GM19452 (cell line): ENCODE measurements at regions not wholly inside any gene's neighbourhood (a gene's known extent, or its start where the extent isn't known, plus 50 kb on each side); places are given as distances from the start of the nearest gene placed in this dataset.

Source experiments
- ATAC-seq: cut with Tn5 transposase; IDR thresholded peaks from one replicate; pipeline ENCODE4 v1.9.1; 2021; ENCODE audit not compliant: unreplicated experiment

GRCh38 chrX:22650691-22651090, 349.1 kb upstream of the DDX53 start:
- ATAC-seq = no peak

GRCh38 chrX:22652596-22652995, 347.2 kb upstream of the DDX53 start:
- no peak for ATAC-seq

- ATAC-seq = no peak
Observed at GRCh38 chrX:22660756-22661155, 339.0 kb upstream of the DDX53 start.

DNA sequence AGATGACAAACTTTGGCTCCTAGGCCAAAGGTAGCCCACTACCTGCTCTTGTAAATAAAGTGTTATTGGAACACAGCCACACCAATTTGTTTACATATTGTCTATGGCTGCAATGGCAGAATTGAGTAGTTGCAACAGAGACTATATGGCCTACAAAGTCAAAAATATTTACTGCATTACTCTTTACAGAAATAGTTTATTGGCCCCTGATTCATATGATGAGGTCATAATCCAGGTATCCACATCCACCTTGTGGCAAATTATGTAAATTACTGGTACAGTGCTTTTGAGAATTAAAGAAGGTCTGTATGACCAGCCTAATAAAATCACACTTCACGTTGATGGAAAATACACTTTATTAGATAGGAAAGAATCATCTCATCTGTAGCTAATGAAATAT, 337.0 kb upstream of the DDX53 start:
- ATAC-seq = no peak

DNA sequence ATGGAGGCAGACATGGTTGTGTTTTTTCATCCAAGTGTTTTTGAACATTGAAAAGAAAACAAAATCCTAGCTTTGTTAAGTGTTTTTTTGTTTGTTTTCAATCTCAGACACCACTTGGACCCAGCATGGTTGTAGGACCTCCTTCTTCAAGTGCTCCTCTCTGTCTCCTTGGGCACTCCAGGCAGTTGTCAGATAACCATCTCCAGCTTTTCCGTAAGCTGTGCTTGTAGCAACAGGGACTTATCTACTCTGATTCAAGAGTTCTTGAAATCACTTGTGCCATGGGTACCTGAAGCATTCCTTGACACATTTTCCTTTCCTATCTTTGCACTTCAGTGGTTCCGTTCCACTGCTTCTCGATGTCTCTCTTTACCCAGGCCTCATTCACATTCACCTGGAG, 334.9 kb upstream of the DDX53 start:
- ATAC-seq = no peak

DNA sequence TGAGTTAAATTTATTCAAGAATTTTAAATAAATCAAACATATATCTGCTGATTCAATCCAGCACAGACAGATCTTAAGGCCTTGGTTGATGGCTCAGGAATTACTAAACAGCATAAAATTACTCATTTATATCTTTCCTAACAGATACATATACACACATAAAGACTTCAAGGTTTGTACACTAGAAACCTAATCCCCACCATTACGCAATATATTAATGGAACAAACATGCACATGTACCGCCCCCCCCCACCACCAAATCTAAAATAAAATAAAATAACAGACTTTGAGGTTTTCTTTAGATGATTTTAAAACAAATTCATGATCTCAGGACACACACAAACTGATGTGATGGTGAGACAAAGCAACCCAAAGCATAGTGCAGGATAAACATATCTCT, 333.9 kb upstream of the DDX53 start:
- no peak for ATAC-seq

DNA sequence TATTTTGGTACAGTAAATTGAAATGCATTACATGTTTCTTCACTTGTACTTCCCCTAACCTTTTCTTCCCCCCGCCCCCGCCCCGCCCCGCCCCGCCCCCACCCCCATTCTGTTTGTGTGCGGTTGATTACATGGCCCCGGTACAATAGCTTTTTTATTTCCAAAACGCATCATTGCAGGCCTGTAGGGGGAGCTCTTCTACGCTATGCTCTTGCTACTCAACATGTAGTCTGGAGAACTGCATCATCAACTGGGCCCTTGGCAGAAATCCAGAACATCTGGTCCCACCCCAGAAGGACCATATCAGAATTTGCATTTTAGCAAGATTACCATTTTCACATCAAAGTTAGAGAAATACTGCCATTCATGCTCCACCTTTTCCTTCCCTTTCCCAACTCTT, 333.3 kb upstream of the DDX53 start:
- no peak for ATAC-seq

GRCh38 chrX:22674932-22675331, 324.8 kb upstream of the DDX53 start:
- ATAC-seq = no peak

DNA sequence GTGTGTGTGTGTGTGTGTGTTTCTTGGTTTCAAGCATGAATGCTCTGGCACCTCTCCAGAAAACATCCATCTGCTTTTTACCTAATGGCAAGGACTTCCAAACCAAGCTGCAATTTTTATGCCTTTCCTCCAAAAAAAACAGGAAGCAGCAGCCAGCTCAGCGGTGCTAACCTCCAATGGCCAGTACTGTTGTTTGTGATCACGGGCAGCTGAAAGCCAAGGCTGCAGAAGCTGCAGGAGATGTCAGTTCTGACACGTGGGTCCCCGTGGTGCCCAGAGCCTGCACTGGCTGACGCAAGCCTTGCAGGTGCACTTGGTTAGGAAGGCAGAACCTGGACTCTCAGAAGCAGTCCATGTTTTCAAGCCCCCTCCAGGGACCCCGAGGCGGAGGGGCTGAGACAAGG, 313.6 kb upstream of the DDX53 start:
- ATAC-seq = no peak

- no peak for ATAC-seq
Observed at GRCh38 chrX:22689290-22689689, 310.5 kb upstream of the DDX53 start.

GRCh38 chrX:22690116-22690515, 309.6 kb upstream of the DDX53 start:
- no peak for ATAC-seq

DNA sequence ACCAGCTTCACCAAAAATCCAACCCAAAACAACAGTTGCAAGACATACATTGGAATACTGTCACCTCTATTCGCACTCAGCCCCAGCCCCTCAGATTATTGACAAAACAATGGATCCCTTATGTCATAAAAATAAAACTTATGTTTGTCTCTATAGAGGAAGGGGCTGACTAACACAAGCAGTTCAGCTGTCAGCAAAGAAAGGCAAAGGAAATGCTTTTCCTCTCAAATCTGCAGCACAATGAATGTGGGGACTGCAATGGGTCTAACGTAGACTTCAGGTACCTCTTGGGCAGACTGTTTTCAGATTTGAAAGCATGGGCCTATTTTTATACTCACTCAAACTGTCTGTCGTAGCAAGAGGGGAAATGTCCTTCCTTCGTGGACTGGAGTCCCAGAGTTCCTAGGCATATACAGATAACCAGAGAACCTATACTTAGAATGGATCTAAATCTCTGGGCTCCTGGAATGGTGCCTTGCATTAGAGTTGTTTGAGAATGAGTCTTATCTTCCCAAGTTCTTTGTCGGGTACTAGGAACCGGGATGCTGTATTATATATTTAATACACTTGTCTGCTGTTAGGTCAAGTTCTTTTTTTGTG, 307.7 kb upstream of the DDX53 start:
- ATAC-seq = no peak

GRCh38 chrX:22698151-22698550, 301.6 kb upstream of the DDX53 start:
- ATAC-seq = no peak

- no peak for ATAC-seq
Observed at GRCh38 chrX:22699581-22700091, 300.1 kb upstream of the DDX53 start.

DNA sequence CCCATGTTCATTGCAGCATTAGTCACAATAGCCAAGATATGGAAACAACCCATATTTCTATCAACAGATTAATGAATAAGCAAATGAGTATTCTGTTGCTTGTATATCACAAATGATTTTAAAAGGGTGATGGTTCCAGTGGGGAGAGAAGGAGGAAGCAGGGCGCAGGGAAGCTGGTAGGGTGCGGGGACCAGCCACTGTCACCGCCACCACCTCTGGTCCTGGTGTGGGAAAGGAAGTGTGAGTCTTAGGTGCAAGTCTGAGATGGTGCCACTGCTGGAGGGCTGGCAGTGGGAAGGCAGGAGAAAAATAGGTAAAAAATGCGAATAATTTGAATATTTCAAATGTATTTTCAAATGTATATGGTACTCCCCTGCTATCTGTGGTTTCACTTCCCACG, 286.8 kb upstream of the DDX53 start:
- no peak for ATAC-seq

GRCh38 chrX:22730542-22730941, 269.2 kb upstream of the DDX53 start:
- ATAC-seq = no peak

DNA sequence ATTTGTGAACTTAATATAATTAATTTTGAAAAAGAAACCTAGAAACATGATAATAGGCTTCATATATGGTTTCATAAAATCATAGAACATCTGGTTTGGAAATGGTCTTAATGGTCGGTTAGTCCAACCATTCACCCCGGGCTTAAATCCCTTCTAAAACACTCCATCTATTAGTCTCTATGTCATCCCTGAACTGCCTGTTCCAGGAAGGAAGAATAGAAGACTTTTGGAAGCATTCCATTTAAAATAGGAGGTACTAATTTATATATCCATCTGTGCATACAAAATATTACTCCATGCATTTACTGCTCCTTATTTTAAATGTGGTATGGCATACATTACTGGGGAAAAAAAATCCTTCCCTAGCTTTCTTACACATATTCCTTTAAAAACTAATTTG, 262.2 kb upstream of the DDX53 start:
- no peak for ATAC-seq

DNA sequence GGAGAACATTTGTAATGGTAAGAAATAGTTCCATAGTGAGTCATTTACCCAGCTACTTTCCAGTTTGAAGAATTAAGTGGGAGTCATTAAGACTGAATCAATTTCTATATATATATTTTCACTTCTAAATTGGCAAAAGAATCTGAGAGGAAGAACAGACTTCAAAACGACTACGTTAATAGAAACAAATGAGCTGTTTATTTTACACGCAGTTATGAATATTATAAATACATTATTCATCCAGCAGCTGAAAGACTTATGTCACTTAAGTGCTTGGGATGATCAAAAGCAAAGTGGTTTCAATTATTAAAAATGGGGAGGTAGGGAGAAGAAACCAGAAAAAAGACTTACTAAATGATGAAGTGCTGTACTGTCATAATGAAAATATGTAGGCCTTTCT, 260.5 kb upstream of the DDX53 start:
- no peak for ATAC-seq

GRCh38 chrX:22740836-22741235, 258.9 kb upstream of the DDX53 start:
- ATAC-seq = no peak

DNA sequence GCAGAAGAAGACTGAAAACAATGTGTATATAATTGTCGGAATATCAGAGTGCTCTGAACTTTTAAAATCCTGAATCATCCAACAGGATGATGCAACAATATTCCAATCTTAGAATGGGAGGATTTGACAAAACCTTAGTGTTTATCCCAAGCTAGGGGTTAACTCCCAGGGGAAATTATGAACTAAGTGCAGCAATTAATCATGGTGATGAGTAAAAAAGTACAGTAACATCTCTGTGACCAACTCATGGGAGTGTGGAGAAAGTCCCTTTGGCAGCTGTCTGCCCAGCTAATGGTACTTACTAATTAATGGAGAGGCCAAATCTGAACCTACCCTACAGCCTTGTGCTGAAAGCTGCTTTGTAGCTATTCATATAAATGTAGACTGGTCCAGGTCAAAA, 257.6 kb upstream of the DDX53 start:
- ATAC-seq = no peak

- ATAC-seq = no peak
Observed at GRCh38 chrX:22746081-22746480, 253.7 kb upstream of the DDX53 start.

DNA sequence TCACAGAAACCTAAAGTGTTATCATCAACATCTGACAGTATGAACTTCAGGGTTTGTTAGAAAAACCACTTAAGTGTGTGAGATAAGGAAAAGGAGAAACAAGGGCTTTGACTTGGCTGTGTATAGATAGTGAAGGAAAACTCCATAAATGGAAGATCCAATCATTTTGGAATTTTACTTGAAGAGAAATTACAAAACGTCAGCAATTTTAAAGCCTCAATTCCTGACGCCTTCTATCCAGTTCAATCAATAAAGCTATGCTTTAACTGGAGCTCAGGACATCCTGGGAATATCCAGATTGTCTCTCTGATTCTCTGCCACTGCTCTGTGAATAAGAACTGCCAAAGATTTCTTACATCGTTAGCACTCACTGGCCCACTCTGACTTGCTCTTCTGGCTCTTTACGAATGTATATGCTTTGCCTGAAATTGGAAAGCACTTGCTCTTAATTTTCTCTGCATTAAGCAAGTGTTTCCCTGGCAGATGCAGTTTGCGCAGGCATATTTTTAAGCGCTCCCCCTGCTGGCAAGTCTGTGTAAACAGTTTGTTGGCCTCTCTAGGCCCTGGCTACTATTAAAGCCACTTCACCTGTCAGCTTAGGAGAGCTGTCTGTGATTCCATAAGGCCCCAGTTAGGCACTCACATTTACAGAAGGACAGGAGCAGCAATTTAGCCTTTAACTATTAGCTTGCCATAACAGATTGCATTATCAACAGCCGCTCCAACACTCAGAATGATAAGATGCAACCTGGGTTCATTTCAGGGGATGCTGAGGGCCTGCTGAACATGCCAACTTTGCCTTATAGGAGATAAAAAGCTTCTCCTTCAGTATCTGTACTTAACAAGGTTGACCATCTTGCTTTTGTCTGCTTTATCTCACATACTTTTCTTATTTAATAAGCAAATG, 251.4 kb upstream of the DDX53 start:
- ATAC-seq = peak; percentile 83
